IMR-90 (cell line): ENCODE measurements at regions not wholly inside any gene's neighbourhood (a gene's known extent, or its start where the extent isn't known, plus 50 kb on each side); places are given as distances from the start of the nearest gene placed in this dataset.

ENCODE experiments used
- BHLHE40 ChIP-seq: fragments of 150-350 bp; IDR thresholded peaks from 2 replicates; pipeline ENCODE4 v1.6.1; 2016; ENCODE audit warnings: mild to moderate bottlenecking, low read depth, low read length
- CEBPB ChIP-seq: IDR thresholded peaks from 2 replicates; pipeline ENCODE4 v1.6.1; 2012; ENCODE audit warnings: low read depth, low read length, improper control_type of control experiment
- CTCF ChIP-seq: conservative IDR thresholded peaks from 2 replicates; pipeline ENCODE4 v1.5.1; 2012; ENCODE audit warnings: mild to moderate bottlenecking, low read depth, low read length, improper control_type of control experiment
- MAZ ChIP-seq: IDR thresholded peaks from 2 replicates; pipeline ENCODE4 v1.6.1; 2012; ENCODE audit warnings: low read depth, mild to moderate bottlenecking, low read length, improper control_type of control experiment, moderate library complexity, borderline replicate concordance
- MXI1 ChIP-seq: IDR thresholded peaks from 2 replicates; pipeline ENCODE4 v1.6.1; 2012; ENCODE audit warnings: low read depth, mild to moderate bottlenecking, low read length, moderate library complexity, borderline replicate concordance
- NFE2L2 ChIP-seq: fragments of 150-350 bp; IDR thresholded peaks from 2 replicates; pipeline ENCODE4 v1.6.1; 2016; ENCODE audit warnings: low read depth, mild to moderate bottlenecking, low read length
- POLR2A ChIP-seq: IDR thresholded peaks from 2 replicates; pipeline ENCODE4 v1.6.1; 2012; ENCODE audit warnings: mild to moderate bottlenecking, low read depth, low read length
- RAD21 ChIP-seq: IDR thresholded peaks from 2 replicates; pipeline ENCODE4 v1.6.1; 2012; ENCODE audit warnings: low read length, improper control_type of control experiment
- RCOR1 ChIP-seq: IDR thresholded peaks from 2 replicates; pipeline ENCODE4 v1.6.1; 2012; ENCODE audit warnings: mild to moderate bottlenecking, low read length, improper control_type of control experiment; ENCODE audit not compliant: insufficient replicate concordance
- RFX5 ChIP-seq: IDR thresholded peaks from 2 replicates; pipeline ENCODE4 v1.8.0; 2012; ENCODE audit warnings: low read depth, mild to moderate bottlenecking, low read length, moderate library complexity
- USF2 ChIP-seq: fragments of 150-350 bp; IDR thresholded peaks from 2 replicates; pipeline ENCODE4 v1.6.1; 2017; ENCODE audit warnings: mild to moderate bottlenecking, antibody characterized with exemption, low read length, low read depth

- TF ChIP-seq CTCF (no peak), RCOR1 (no peak), MAZ (no peak), POLR2A (no peak), RFX5 (no peak), USF2 (no peak), NFE2L2 (no peak), MXI1 (no peak), RAD21 (no peak), BHLHE40 (no peak), CEBPB (no peak)
Observed at GRCh38 chr13:111533900-111534683, 213.7 kb downstream of the TEX29 start.
